ENCODE measurements at regions not wholly inside any gene's neighbourhood (a gene's known extent, or its start where the extent isn't known, plus 50 kb on each side); places are given as distances from the start of the nearest gene placed in this dataset.

- no peak for TF ChIP-seq ZMYM3 (CRISPR knock-in tag; IDR thresholded peaks at IDR 0.05)
- no peak for TF ChIP-seq ZNF674 (CRISPR knock-in tag; IDR thresholded peaks at IDR 0.05; ENCODE audit: low read depth)
- no peak for TF ChIP-seq ZNF781 (CRISPR knock-in tag; IDR thresholded peaks at IDR 0.05; ENCODE audit: borderline replicate concordance, not compliant biosample characterization)
- TF ChIP-seq ZNF678 (CRISPR knock-in tag; IDR thresholded peaks at IDR 0.05) = no peak
- TF ChIP-seq ZXDC (CRISPR knock-in tag; IDR thresholded peaks at IDR 0.05) = no peak
- TF ChIP-seq CHCHD3 (CRISPR knock-in tag; IDR thresholded peaks at IDR 0.05) = no peak
- TF ChIP-seq DR1 (CRISPR knock-in tag; IDR thresholded peaks at IDR 0.05) = no peak
- no peak for TF ChIP-seq HCFC1 (IDR thresholded peaks at IDR 0.05; ENCODE audit: low read depth, low read length)
- no peak for TF ChIP-seq RFX5 (IDR thresholded peaks at IDR 0.05; ENCODE audit: low read depth, low read length)
- TF ChIP-seq TIGD3 (CRISPR knock-in tag; IDR thresholded peaks at IDR 0.05; ENCODE audit: borderline replicate concordance) = no peak
- no peak for TF ChIP-seq ZKSCAN1 (IDR thresholded peaks at IDR 0.05; ENCODE audit: low read length)
- TF ChIP-seq POLR2G (IDR thresholded peaks at IDR 0.05; ENCODE audit: low read depth, low read length) = no peak
- TF ChIP-seq ZFP36L2 (CRISPR knock-in tag; IDR thresholded peaks at IDR 0.05) = no peak
- TF ChIP-seq HHEX (CRISPR knock-in tag; IDR thresholded peaks at IDR 0.05) = no peak
- no peak for TF ChIP-seq ZBTB42 (CRISPR knock-in tag; IDR thresholded peaks at IDR 0.05)
- TF ChIP-seq FOXO1 (CRISPR knock-in tag; IDR thresholded peaks at IDR 0.05) = no peak
- TF ChIP-seq CERS6 (CRISPR knock-in tag; IDR thresholded peaks at IDR 0.05) = no peak
- TF ChIP-seq, protein P1, sequence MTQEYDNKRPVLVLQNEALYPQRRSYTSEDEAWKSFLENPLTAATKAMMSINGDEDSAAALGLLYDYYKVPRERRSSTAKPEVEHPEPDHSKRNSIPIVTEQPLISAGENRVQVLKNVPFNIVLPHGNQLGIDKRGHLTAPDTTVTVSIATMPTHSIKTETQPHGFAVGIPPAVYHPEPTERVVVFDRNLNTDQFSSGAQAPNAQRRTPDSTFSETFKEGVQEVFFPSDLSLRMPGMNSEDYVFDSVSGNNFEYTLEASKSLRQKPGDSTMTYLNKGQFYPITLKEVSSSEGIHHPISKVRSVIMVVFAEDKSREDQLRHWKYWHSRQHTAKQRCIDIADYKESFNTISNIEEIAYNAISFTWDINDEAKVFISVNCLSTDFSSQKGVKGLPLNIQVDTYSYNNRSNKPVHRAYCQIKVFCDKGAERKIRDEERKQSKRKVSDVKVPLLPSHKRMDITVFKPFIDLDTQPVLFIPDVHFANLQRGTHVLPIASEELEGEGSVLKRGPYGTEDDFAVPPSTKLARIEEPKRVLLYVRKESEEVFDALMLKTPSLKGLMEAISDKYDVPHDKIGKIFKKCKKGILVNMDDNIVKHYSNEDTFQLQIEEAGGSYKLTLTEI (CRISPR knock-in tag; conservative IDR thresholded peaks at IDR 0.05) = no peak
- no peak for TF ChIP-seq ZNF83 (CRISPR knock-in tag; IDR thresholded peaks at IDR 0.05; ENCODE audit: borderline replicate concordance)
- H3K4me2 ChIP-seq (ENCODE audit: low read depth, low read length) = no peak overlapping the region
- H3K79me2 ChIP-seq (ENCODE audit: insufficient read depth, low read length) = no peaks in the 10 kb centered on the region
- intact Hi-C loops (cut with micrococcal nuclease; ENCODE audit: unreplicated experiment) (no loop called here), in situ Hi-C loops (cut with HindIII; ENCODE audit: extremely low pct_ligation_motif_present, low pct_unique_long_range_greater_than_20kb) (no loop called here)
- no peaks in the 10 kb centered on the region for H3K4me1 ChIP-seq (ENCODE audit: insufficient read depth, low read length)
- H3K27me3 ChIP-seq (ENCODE audit: control insufficient read depth in 1 of 2, insufficient read depth in 2 of 2, low read length in 2 of 2) = no peaks in the 10 kb centered on the region
- H3K9ac ChIP-seq (ENCODE audit: insufficient read depth, low read depth, low read length) = no peak overlapping the region
- no TSS peak for BruUV-seq (replicated peaks)
- CTCF ChIA-PET (ENCODE audit: low intra/inter-chr PET ratio, low total read pairs) = no interaction called here
- 29% methylated on average over 4 of the region's 4 CpGs for WGBS (ENCODE audit: low lambda C conversion rate)
- H3K36me3 ChIP-seq (replicated peaks in 1 of 2; ENCODE audit: control insufficient read depth in 1 of 2, insufficient read depth in 2 of 2, low read length in 2 of 2) = no peaks in the 10 kb centered on the region
- H2AFZ ChIP-seq (ENCODE audit: low read length) = no peak overlapping the region
- no peak overlapping the region for H3K27ac ChIP-seq (ENCODE audit: extremely low read length, insufficient read depth, low read length)
- no peaks in the 10 kb centered on the region for H3K9me3 ChIP-seq (ENCODE audit: low read length)
- FAIRE-seq (no peak), DNase-seq (ENCODE audit: low spot score) (no peak), ATAC-seq (no peak)
- no peak overlapping the region for H3K4me3 ChIP-seq (replicated peaks in 1 of 3; ENCODE audit: insufficient read depth in 1 of 3, low read depth in 2 of 3, low read length in 3 of 3)
- POLR2A ChIA-PET = no interaction called here
- H4K20me1 ChIP-seq (ENCODE audit: insufficient read depth, low read length) = no peaks in the 10 kb centered on the region
These were observed 191.5 kb upstream of the PARD3B start for GRCh38 chr2:204353823-204354222.
